HepG2 (cell line): ENCODE measurements at regions not wholly inside any gene's neighbourhood (a gene's known extent, or its start where the extent isn't known, plus 50 kb on each side); places are given as distances from the start of the nearest gene placed in this dataset.

ENCODE experiments used
- ATAC-seq: fragments of 200-7000 bp; cut with Tn5 transposase; 3 replicates; pipeline ENCODE4 v1.9.1; 2020; ENCODE audit warnings: mild to moderate bottlenecking, moderate library complexity
- BruUV-seq: library from RNA; stranded (reverse); fragments of 400-500 nt; replicated peaks from 2 replicates; lab custom pipeline; 2021; lab: Mats Ljungman, UMichigan
- CTCF ChIA-PET: fragments of 300-600 bp; formaldehyde crosslinking; extraction: SDS; loops from one replicate; lab custom pipeline; 2021; ENCODE audit warnings: low total read pairs, inconsistent platforms, low intra/inter-chr PET ratio; lab: Yijun Ruan, JAX
- POLR2A ChIA-PET: fragments of 350-600 bp; sonication (Branson Sonifier 250); formaldehyde crosslinking; loops from one replicate; lab custom pipeline; 2020; ENCODE audit warnings: antibody characterized with exemption, inconsistent platforms; lab: Yijun Ruan, JAX
- DNase-seq: peaks from one replicate; pipeline ENCODE4 v3.0.0-alpha.2; 2015; ENCODE audit warnings: low spot score
- FAIRE-seq: peaks from 3 replicates; lab custom pipeline; 2011; peaks lifted over from hg19 to GRCh38; lab: Jason Lieb, UNC
- H2AFZ ChIP-seq: one replicate; pipeline ENCODE4 v1.6.1; 2011; ENCODE audit warnings: low read length, inconsistent platforms
- H3K27ac ChIP-seq: fragments of 300-600 bp; 3 replicates; pipeline ENCODE4 v1.8.0; 2011; ENCODE audit warnings: mixed run types, mild to moderate bottlenecking, mixed read lengths, low read length, inconsistent platforms; ENCODE audit not compliant: insufficient read depth; ENCODE audit errors: extremely low read length
- H3K27me3 ChIP-seq, 2 experiments: fragments of 200-600 bp in 1 of 2; 2 replicates in 1 of 2; 3 replicates in 1 of 2; pipeline versions ENCODE4 v1.6.0 to v1.8.0; 2011; ENCODE audit warnings: low read length in 2 of 2, mild to moderate bottlenecking in 2 of 2, moderate library complexity in 2 of 2, inconsistent platforms in 1 of 2; ENCODE audit not compliant: insufficient read depth in 2 of 2, control insufficient read depth in 1 of 2
- H3K36me3 ChIP-seq, 2 experiments: fragments of 200-600 bp in 1 of 2; replicated peaks in 1 of 2; 2 replicates in 1 of 2; 3 replicates in 1 of 2; pipeline versions ENCODE4 v1.5.1 to v1.8.0; 2011; ENCODE audit warnings: low read length in 2 of 2, inconsistent platforms in 1 of 2; ENCODE audit not compliant: insufficient read depth in 2 of 2, control insufficient read depth in 1 of 2
- H3K4me1 ChIP-seq: 2 replicates; pipeline ENCODE4 v1.5.1; 2012; ENCODE audit warnings: low read length, inconsistent platforms; ENCODE audit not compliant: insufficient read depth
- H3K4me2 ChIP-seq: 2 replicates; pipeline ENCODE4 v1.6.0; 2011; ENCODE audit warnings: low read depth, low read length, inconsistent platforms
- H3K4me3 ChIP-seq, 3 experiments: fragments of 200-600 bp in 1 of 3; sonication (generic), shearing (Covaris generic) in 1 of 3; replicated peaks in 1 of 3; 2 replicates each; pipeline ENCODE4 v1.5.1; 2011 to 2016; ENCODE audit warnings: low read length in 3 of 3, inconsistent platforms in 2 of 3, low read depth in 2 of 3, mild to moderate bottlenecking in 2 of 3, control low read depth in 1 of 3, mixed read lengths in 1 of 3; ENCODE audit not compliant: insufficient read depth in 1 of 3
- H3K79me2 ChIP-seq: one replicate; pipeline ENCODE4 v1.6.1; 2011; ENCODE audit warnings: low read length, inconsistent platforms; ENCODE audit not compliant: insufficient read depth
- H3K9ac ChIP-seq: 2 replicates; pipeline ENCODE4 v1.6.0; 2011; ENCODE audit warnings: mild to moderate bottlenecking, low read depth, low read length, inconsistent platforms; ENCODE audit not compliant: insufficient read depth
- H3K9me3 ChIP-seq: 2 replicates; pipeline ENCODE4 v1.5.1; 2012; ENCODE audit warnings: mild to moderate bottlenecking, low read length
- H4K20me1 ChIP-seq: 2 replicates; pipeline ENCODE4 v1.6.0; 2011; ENCODE audit warnings: inconsistent platforms, mild to moderate bottlenecking, low read length, moderate library complexity; ENCODE audit not compliant: insufficient read depth
- FOXJ3 ChIP-seq: sonication (generic); formaldehyde crosslinking; IDR thresholded peaks from 2 replicates; pipeline ENCODE4 v1.4.0; 2020; ENCODE audit warnings: missing genetic modification reagents, mild to moderate bottlenecking, borderline replicate concordance
- MEIS1 ChIP-seq: sonication (generic); formaldehyde crosslinking; IDR thresholded peaks from 2 replicates; pipeline ENCODE4 v1.9.0; 2021; ENCODE audit warnings: mild to moderate bottlenecking, missing genetic modification reagents, moderate library complexity, borderline replicate concordance
- NPAS2 ChIP-seq: sonication (generic); formaldehyde crosslinking; IDR thresholded peaks from 2 replicates; pipeline ENCODE4 v1.8.0; 2022; ENCODE audit warnings: mild to moderate bottlenecking, missing genetic modification reagents, borderline replicate concordance
- PBX3 ChIP-seq: sonication (generic); formaldehyde crosslinking; IDR thresholded peaks from 2 replicates; pipeline ENCODE4 v1.8.1; 2023; ENCODE audit warnings: missing genetic modification reagents, inconsistent platforms, borderline replicate concordance
- PLSCR1 ChIP-seq: sonication (generic); formaldehyde crosslinking; IDR thresholded peaks from 2 replicates; pipeline ENCODE4 v1.5.0; 2020; ENCODE audit warnings: missing genetic modification reagents, mild to moderate bottlenecking, borderline replicate concordance
- POGK ChIP-seq: sonication (generic); formaldehyde crosslinking; conservative IDR thresholded peaks from 2 replicates; pipeline ENCODE4 v1.8.0; 2022; ENCODE audit warnings: mild to moderate bottlenecking, moderate library complexity, missing genetic modification reagents
- TFAP4 ChIP-seq: sonication (generic); IDR thresholded peaks from 2 replicates; pipeline ENCODE4 v1.6.1; 2016; ENCODE audit warnings: low read depth, borderline replicate concordance
- YEATS4 ChIP-seq: sonication (generic); formaldehyde crosslinking; IDR thresholded peaks from 2 replicates; pipeline ENCODE4 v1.4.0; 2020; ENCODE audit warnings: missing genetic modification reagents, borderline replicate concordance
- ZNF24 ChIP-seq: fragments of 450-650 bp; IDR thresholded peaks from 2 replicates; pipeline ENCODE4 v1.6.1; 2017; ENCODE audit warnings: antibody characterized with exemption, mild to moderate bottlenecking
- ZNF569 ChIP-seq: sonication (generic); formaldehyde crosslinking; IDR thresholded peaks from 2 replicates; pipeline ENCODE4 v1.5.0; 2020; ENCODE audit warnings: mild to moderate bottlenecking, missing genetic modification reagents, moderate library complexity, borderline replicate concordance
- ZNF605 ChIP-seq: sonication (generic); formaldehyde crosslinking; IDR thresholded peaks from 2 replicates; pipeline ENCODE4 v1.8.0; 2022; ENCODE audit warnings: mild to moderate bottlenecking, missing genetic modification reagents
- ZNF704 ChIP-seq: sonication (generic); formaldehyde crosslinking; IDR thresholded peaks from 2 replicates; pipeline ENCODE4 v1.8.1; 2023; ENCODE audit warnings: mild to moderate bottlenecking, inconsistent platforms, moderate library complexity, missing genetic modification reagents, borderline replicate concordance
- WGBS: methylation state at CpG from one replicate; pipeline ENCODE4 v1.1.6; 2017; ENCODE audit warnings: low lambda C conversion rate; 5-methylcytosine and 5-hydroxymethylcytosine counted together
- in situ Hi-C: cut with HindIII; loops from 2 replicates; pipeline ENCODE4 v1.10.0; 2017; ENCODE audit warnings: low pct_unique_long_range_greater_than_20kb; ENCODE audit not compliant: extremely low pct_ligation_motif_present
- intact Hi-C: fragments of 100-400 bp; cut with micrococcal nuclease; formaldehyde crosslinking; loops from one replicate; pipeline ENCODE4 v1.10.0; 2022; ENCODE audit not compliant: unreplicated experiment

GRCh38 chr3:72635551-72635950, 212.7 kb downstream of the SHQ1 start:
- ATAC-seq (no peak), DNase-seq (no peak), FAIRE-seq (no peak)
- no peaks in the 10 kb centered on the region for H3K9me3 ChIP-seq
- 47% methylated on average over 4 of the region's 4 CpGs for WGBS
- H3K4me1 ChIP-seq: no peaks in the 10 kb centered on the region
- H3K36me3 ChIP-seq: no peaks in the 10 kb centered on the region
- intact Hi-C loops: no loop called here
- TF ChIP-seq ZNF24 (peak; percentile 67; the same call in 1 of the 2 replicates), FOXJ3 (CRISPR knock-in tag) (no peak), POGK (CRISPR knock-in tag) (no peak), PLSCR1 (CRISPR knock-in tag) (no peak), MEIS1 (no peak)
- BruUV-seq: no TSS peak
- H3K27ac ChIP-seq: no peak overlapping the region
- H4K20me1 ChIP-seq: no peaks in the 10 kb centered on the region
- POLR2A ChIA-PET: no interaction called here
- no peak overlapping the region for H3K9ac ChIP-seq
- CTCF ChIA-PET: no interaction called here
- no peak overlapping the region for H3K4me3 ChIP-seq
- H2AFZ ChIP-seq: no peak overlapping the region
- H3K27me3 ChIP-seq: peaks cover 0 to 8% of the 10 kb centered on the region in 2 experiments; a peak in 2 of 5 replicates
- in situ Hi-C loops: no loop called here
- no peak overlapping the region for H3K4me2 ChIP-seq
- H3K79me2 ChIP-seq: no peaks in the 10 kb centered on the region

GRCh38 chr3:72634128-72634527, 214.1 kb downstream of the SHQ1 start:
- no peaks in the 10 kb centered on the region for H3K4me1 ChIP-seq
- in situ Hi-C loops: no loop called here
- no TSS peak for BruUV-seq
- ChIA-PET CTCF (no interaction called here), POLR2A (no interaction called here)
- no peaks in the 10 kb centered on the region for H4K20me1 ChIP-seq
- WGBS: 9% methylated on average over 2 of the region's 2 CpGs
- no peak overlapping the region for H3K4me2 ChIP-seq
- H3K9me3 ChIP-seq: no peaks in the 10 kb centered on the region
- ATAC-seq (no peak), DNase-seq (no peak), FAIRE-seq (no peak)
- H3K4me3 ChIP-seq: no peak overlapping the region
- no peak overlapping the region for H2AFZ ChIP-seq
- H3K79me2 ChIP-seq: no peaks in the 10 kb centered on the region
- intact Hi-C loops: no loop called here
- no peaks in the 10 kb centered on the region for H3K36me3 ChIP-seq
- no peak overlapping the region for H3K9ac ChIP-seq
- no peak overlapping the region for H3K27ac ChIP-seq
- peaks cover 0 to 8% of the 10 kb centered on the region in 2 experiments; a peak in 2 of 5 replicates for H3K27me3 ChIP-seq
- no peak for TF ChIP-seq NPAS2 (CRISPR knock-in tag)
- TF ChIP-seq ZNF569 (CRISPR knock-in tag): no peak
- no peak for TF ChIP-seq TFAP4
- no peak for TF ChIP-seq PBX3 (CRISPR knock-in tag)
- no peak for TF ChIP-seq YEATS4 (CRISPR knock-in tag)
- TF ChIP-seq ZNF605: no peak
- TF ChIP-seq ZNF704 (CRISPR knock-in tag): no peak
